ENCODE measurements at regions not wholly inside any gene's neighbourhood (a gene's known extent, or its start where the extent isn't known, plus 50 kb on each side); places are given as distances from the start of the nearest gene placed in this dataset.

DNA sequence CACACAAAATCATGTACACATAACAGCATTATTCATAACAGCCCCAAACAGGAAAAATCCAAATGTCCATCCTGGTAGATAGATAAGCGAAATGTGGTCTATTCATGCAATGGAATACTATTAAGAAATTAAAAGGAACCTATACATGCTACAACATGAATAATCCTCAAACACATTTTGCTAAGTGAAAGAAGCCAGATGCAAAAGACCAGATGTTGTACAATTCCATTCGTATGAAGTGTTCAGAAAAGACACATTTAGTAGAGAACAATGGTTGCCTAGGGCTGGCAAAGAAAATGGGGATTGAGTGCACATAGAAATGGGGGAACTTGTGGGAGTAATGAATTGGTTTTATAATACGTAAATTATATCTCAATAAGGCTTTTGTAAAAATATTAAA lies 182.3 kb downstream of the EBLN2 start:
- TF ChIP-seq, protein P1, sequence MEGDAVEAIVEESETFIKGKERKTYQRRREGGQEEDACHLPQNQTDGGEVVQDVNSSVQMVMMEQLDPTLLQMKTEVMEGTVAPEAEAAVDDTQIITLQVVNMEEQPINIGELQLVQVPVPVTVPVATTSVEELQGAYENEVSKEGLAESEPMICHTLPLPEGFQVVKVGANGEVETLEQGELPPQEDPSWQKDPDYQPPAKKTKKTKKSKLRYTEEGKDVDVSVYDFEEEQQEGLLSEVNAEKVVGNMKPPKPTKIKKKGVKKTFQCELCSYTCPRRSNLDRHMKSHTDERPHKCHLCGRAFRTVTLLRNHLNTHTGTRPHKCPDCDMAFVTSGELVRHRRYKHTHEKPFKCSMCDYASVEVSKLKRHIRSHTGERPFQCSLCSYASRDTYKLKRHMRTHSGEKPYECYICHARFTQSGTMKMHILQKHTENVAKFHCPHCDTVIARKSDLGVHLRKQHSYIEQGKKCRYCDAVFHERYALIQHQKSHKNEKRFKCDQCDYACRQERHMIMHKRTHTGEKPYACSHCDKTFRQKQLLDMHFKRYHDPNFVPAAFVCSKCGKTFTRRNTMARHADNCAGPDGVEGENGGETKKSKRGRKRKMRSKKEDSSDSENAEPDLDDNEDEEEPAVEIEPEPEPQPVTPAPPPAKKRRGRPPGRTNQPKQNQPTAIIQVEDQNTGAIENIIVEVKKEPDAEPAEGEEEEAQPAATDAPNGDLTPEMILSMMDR (IDR thresholded peaks at IDR 0.05): no peak
- TF ChIP-seq POLR2AphosphoS5 (IDR thresholded peaks at IDR 0.05): no peak
- no peak for TF ChIP-seq EP300 (IDR thresholded peaks at IDR 0.05)
- no peak for TF ChIP-seq POLR2A (IDR thresholded peaks at IDR 0.05; ENCODE audit: low read depth)
